Keratinocyte (primary cell): ENCODE measurements at regions not wholly inside any gene's neighbourhood (a gene's known extent, or its start where the extent isn't known, plus 50 kb on each side); places are given as distances from the start of the nearest gene placed in this dataset.

Experiments
- DNase-seq: peaks from one replicate; pipeline ENCODE4 v3.0.0-alpha.2; 2011; ENCODE audit warnings: low read depth, missing footprints, low spot score
- FAIRE-seq: peaks from 2 replicates; lab custom pipeline; 2011; peaks lifted over from hg19 to GRCh38; lab: Jason Lieb, UNC
- H2AFZ ChIP-seq: 2 replicates; pipeline ENCODE4 v1.6.0; 2012; ENCODE audit warnings: low read length, control low read depth, inconsistent platforms; ENCODE audit not compliant: control insufficient read depth
- H3K27ac ChIP-seq: 2 replicates; pipeline ENCODE4 v1.5.1; 2011; ENCODE audit warnings: low read length; ENCODE audit not compliant: control insufficient read depth, insufficient read depth
- H3K27me3 ChIP-seq: 3 replicates; pipeline ENCODE4 v1.6.0; 2011; ENCODE audit warnings: low read length; ENCODE audit not compliant: control insufficient read depth, insufficient read depth; ENCODE audit errors: extremely low read depth
- H3K36me3 ChIP-seq, 2 experiments: 2 replicates in 1 of 2; 3 replicates in 1 of 2; pipeline ENCODE4 v1.5.1; 2011; ENCODE audit warnings: low read length in 2 of 2, mild to moderate bottlenecking in 1 of 2; ENCODE audit not compliant: control insufficient read depth in 2 of 2, insufficient read depth in 2 of 2; ENCODE audit errors: extremely low read depth in 1 of 2
- H3K4me1 ChIP-seq: 3 replicates; pipeline ENCODE4 v1.5.1; 2011; ENCODE audit warnings: low read length; ENCODE audit not compliant: control insufficient read depth, insufficient read depth; ENCODE audit errors: extremely low read depth
- H3K4me2 ChIP-seq: 3 replicates; pipeline ENCODE4 v1.6.0; 2011; ENCODE audit warnings: low read depth, low read length; ENCODE audit not compliant: control insufficient read depth, insufficient read depth; ENCODE audit errors: extremely low read depth
- H3K4me3 ChIP-seq, 3 experiments: fragments of 200-600 bp in 1 of 3; sonication (generic) in 1 of 3; 2 replicates in 2 of 3; 3 replicates in 1 of 3; pipeline ENCODE4 v1.5.1; 2011 to 2016; ENCODE audit warnings: low read length in 3 of 3, mild to moderate bottlenecking in 3 of 3, control low read depth in 2 of 3, inconsistent platforms in 1 of 3, low read depth in 1 of 3, mixed read lengths in 1 of 3, mixed run types in 1 of 3, moderate library complexity in 1 of 3; ENCODE audit not compliant: control insufficient read depth in 2 of 3, insufficient read depth in 2 of 3; ENCODE audit errors: extremely low read depth in 1 of 3
- H3K79me2 ChIP-seq: 2 replicates; pipeline ENCODE4 v1.6.0; 2012; ENCODE audit warnings: low read length; ENCODE audit not compliant: control insufficient read depth, insufficient read depth
- H3K9ac ChIP-seq: 3 replicates; pipeline ENCODE4 v1.6.0; 2011; ENCODE audit warnings: low read length; ENCODE audit not compliant: control insufficient read depth, insufficient read depth; ENCODE audit errors: extremely low read depth
- H3K9me1 ChIP-seq: 3 replicates; pipeline ENCODE4 v1.6.0; 2011; ENCODE audit warnings: low read length; ENCODE audit not compliant: control insufficient read depth, insufficient read depth; ENCODE audit errors: extremely low read depth
- H3K9me3 ChIP-seq: 2 replicates; pipeline ENCODE4 v1.5.1; 2012; ENCODE audit warnings: low read depth, low read length; ENCODE audit not compliant: control insufficient read depth
- H4K20me1 ChIP-seq: 3 replicates; pipeline ENCODE4 v1.6.0; 2011; ENCODE audit warnings: low read length; ENCODE audit not compliant: control insufficient read depth, insufficient read depth; ENCODE audit errors: extremely low read depth
- CTCF ChIP-seq, 3 experiments: IDR thresholded peaks in 1 of 3; conservative IDR thresholded peaks in 1 of 3; optimal IDR thresholded peaks in 1 of 3; 2 replicates in 2 of 3; 3 replicates in 1 of 3; pipeline versions ENCODE3 to v1.5.1; 2011; ENCODE audit warnings: low read length in 3 of 3, mild to moderate bottlenecking in 3 of 3, moderate library complexity in 2 of 3, control low read depth in 1 of 3, inconsistent platforms in 1 of 3; ENCODE audit not compliant: insufficient read depth in 2 of 3; ENCODE audit errors: extremely low read depth in 1 of 3
- EZH2 ChIP-seq: IDR thresholded peaks from one replicate; pipeline ENCODE4 v1.6.1; 2012; ENCODE audit warnings: inconsistent platforms, mild to moderate bottlenecking, low read length, moderate library complexity
- dilution Hi-C: fragments of 300-500 bp; cut with MboI; formaldehyde crosslinking; loops from one replicate; pipeline ENCODE4 v1.7.0; 2020; ENCODE audit warnings: low sequenced_read_pairs; ENCODE audit not compliant: extremely low pct_ligation_motif_present

- FAIRE-seq (no peak), DNase-seq (no peak)
- dilution Hi-C loops, result no loop called here
- peaks cover 19% of the 10 kb centered on the region for H3K27me3 ChIP-seq
- TF ChIP-seq EZH2 (no peak), CTCF (optimal IDR thresholded peaks at IDR 0.05 in 1 of 3, IDR thresholded peaks at IDR 0.05 in 1 of 3, conservative IDR thresholded peaks at IDR 0.05 in 1 of 3; ENCODE audit: extremely low read depth in 1 of 3, insufficient read depth in 2 of 3, low read length in 3 of 3) (no peak)
- no peak overlapping the region for H3K4me3 ChIP-seq
- H3K9me1 ChIP-seq, result no peaks in the 10 kb centered on the region
- H3K79me2 ChIP-seq, result no peaks in the 10 kb centered on the region
- no peak overlapping the region for H3K4me2 ChIP-seq
- H3K36me3 ChIP-seq, result no peaks in the 10 kb centered on the region
- no peaks in the 10 kb centered on the region for H4K20me1 ChIP-seq
- H3K9me3 ChIP-seq, result no peaks in the 10 kb centered on the region
- no peak overlapping the region for H3K27ac ChIP-seq
- H2AFZ ChIP-seq, result no peak overlapping the region
- H3K4me1 ChIP-seq, result no peaks in the 10 kb centered on the region
- no peak overlapping the region for H3K9ac ChIP-seq
Measured at GRCh38 chr10:78551184-78552005, 517.4 kb upstream of the ZMIZ1 start.

DNA sequence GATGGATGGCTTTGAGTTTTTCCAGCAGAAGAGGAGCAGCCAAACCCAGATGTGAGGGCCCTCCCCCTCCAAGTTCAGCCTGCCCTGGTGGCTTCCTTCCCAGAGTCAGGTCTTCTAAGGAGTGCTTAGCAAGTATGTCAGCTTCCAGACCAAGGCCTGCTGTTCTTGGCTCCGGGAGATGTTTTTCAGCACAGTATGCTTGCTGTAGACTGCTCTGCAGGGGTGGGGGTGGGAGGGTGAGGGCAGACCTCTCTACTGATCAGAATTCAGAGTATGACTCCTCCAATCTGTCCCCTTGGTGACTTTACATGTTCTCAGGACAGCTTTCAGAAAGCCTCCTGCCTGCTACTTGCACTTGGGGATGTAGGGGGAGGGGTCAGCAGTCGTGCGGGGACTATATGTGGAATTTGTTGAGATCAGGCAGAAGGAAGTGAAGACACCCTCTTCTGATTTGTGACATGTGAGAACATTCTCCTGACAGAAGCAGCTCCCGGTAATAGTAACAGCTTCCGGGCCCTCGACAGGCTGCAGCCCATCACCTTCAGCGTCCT lies 516.4 kb upstream of the ZMIZ1 start:
- Histone ChIP-seq H3K4me2 (no peak overlapping the region), H2AFZ (no peak overlapping the region), H3K9me3 (no peaks in the 10 kb centered on the region), H3K36me3 (no peaks in the 10 kb centered on the region), H3K79me2 (no peaks in the 10 kb centered on the region), H3K4me1 (no peaks in the 10 kb centered on the region), H3K4me3 (no peak overlapping the region), H4K20me1 (no peaks in the 10 kb centered on the region), H3K27me3 (peaks cover 18% of the 10 kb centered on the region), H3K27ac (no peak overlapping the region), H3K9me1 (no peaks in the 10 kb centered on the region), H3K9ac (no peak overlapping the region)
- dilution Hi-C loops, result no loop called here
- no peak for DNase-seq
- TF ChIP-seq CTCF (optimal IDR thresholded peaks at IDR 0.05 in 1 of 3, IDR thresholded peaks at IDR 0.05 in 1 of 3, conservative IDR thresholded peaks at IDR 0.05 in 1 of 3; ENCODE audit: extremely low read depth in 1 of 3, insufficient read depth in 2 of 3, low read length in 3 of 3), result no peak
- no peak for TF ChIP-seq EZH2
- no peak for FAIRE-seq
